Glomerular visceral epithelial cell (primary cell): ENCODE measurements at regions not wholly inside any gene's neighbourhood (a gene's known extent, or its start where the extent isn't known, plus 50 kb on each side); places are given as distances from the start of the nearest gene placed in this dataset.
A peak's percentile ranks its signal among the peaks of the same experiment; 100 is the strongest.

Experiments
- DNase-seq: peaks from one replicate; pipeline ENCODE4 v3.0.0-alpha.2; 2016; ENCODE audit errors: extremely low spot score

GRCh38 chr2:42933824-42934254 lies 141.5 kb upstream of the HAAO start:
- DNase-seq = no peak

GRCh38 chr2:42932271-42933151 lies 140.1 kb upstream of the HAAO start:
- no peak for DNase-seq

DNA sequence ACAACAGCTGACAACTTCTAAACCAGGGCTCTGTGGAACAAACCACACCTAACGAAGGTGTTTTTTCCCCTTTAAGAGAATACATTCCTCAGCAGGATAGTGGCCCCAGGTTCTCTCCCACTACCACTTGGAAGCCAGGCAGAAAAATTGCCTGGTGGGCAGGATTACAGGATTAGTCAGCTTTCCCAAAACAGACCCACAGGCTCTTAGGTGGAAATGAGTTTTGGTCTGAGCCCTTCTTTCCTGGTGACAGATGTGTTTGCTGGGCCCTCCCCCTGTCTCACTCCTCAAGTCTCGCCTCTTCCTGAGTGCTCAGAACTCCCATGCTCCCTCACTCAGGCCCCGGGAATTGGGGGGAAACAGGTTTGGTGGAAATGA lies 139.4 kb upstream of the HAAO start:
- no peak for DNase-seq

- peak; percentile 12 for DNase-seq
Observed at GRCh38 chr2:42931146-42931817, 138.9 kb upstream of the HAAO start.

DNA sequence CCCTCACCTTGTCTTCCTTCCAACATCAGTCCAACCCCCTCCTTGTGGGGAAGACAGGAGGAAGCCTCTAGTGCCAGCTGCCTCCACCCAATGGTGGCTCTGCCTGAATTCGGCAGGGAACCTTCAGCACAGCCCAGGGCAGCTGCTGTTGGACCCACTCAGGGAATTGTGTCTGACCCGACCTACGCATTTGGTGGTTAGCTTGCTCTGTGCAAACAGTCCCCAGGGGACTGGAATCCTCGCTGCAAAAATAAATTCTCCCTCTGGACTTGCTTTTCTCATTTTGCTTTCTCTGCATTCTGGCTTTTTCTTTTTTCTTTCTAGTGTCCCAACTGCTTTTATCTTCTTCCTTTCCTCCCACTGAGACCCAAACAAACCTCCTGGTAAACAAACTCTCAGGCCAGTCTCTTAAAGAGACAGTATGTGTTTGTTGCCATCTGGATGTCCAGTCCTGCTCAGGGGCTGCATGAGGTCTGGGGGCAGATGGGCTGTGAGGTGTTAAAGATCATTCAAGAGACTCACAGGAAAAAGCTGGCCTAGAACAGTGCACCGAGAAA lies 137.7 kb upstream of the HAAO start:
- no peak for DNase-seq

- no peak for DNase-seq
Observed at GRCh38 chr2:42929546-42930024, 137.2 kb upstream of the HAAO start.

GRCh38 chr2:42928692-42929545 lies 136.5 kb upstream of the HAAO start:
- no peak for DNase-seq

DNA sequence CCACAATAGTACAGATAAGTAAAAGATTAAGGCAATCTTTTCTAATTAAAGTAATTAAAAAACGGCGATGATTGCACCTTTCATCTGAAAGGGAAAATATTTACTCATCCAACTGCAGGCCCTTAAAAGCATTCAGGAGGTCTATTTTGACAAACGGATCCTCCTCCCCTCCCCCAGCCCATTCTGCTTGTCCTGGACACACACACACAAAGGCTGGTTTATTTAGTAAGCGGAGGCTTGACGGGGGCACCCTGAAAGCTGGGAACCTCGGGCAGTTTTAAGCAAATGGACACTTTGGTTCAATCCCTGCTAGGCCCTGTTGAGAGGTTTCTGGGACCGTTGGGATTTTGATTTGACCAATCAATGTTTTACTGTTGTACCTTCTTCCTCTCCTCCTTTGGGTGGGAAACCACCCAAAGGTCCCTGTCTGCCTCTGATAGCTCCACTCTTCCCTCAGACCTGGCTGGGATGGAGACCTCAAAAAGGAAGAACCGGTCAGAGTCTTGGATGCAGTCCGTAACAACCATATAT lies 135.8 kb upstream of the HAAO start:
- no peak for DNase-seq

DNA sequence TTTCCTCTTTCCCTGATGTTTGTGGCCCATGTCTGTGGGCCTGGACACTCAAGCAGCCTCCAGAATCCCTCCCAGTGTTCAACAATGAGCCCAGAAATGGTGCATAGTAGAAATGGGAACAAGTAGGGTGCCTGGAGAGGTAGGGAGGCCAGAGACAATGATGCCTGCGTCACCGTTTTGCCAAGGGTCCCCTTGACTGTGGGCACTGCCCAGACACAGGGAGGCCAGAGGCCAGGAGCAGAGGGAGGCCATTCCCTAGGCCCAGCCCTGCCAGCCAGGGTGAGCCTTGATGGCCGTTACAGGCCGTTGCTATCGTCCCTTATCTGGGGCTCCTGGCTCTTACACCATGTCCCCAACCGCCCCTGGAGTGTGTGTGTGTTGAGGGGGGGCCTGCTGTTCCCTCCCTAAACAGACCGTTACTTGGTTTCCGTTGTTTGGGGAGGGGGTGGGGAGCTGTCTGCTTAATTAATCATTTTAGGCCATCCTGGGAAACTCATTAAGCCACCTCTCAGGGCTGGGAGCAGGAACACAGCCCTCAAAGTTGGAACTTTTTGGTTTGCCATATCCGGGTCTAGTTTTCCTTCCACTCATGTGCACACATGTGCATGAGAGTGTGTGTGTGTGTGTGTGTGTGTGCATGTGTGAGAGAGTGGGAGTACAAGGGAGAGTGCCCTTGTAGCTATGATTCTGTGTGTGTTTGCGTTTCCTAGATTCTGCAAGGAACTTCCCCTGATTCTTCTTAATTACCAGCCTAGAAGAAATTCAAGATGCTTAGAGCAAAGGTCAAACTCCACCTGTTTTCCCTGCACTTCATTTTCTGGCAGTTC lies 135.2 kb upstream of the HAAO start:
- DNase-seq = no peak

DNA sequence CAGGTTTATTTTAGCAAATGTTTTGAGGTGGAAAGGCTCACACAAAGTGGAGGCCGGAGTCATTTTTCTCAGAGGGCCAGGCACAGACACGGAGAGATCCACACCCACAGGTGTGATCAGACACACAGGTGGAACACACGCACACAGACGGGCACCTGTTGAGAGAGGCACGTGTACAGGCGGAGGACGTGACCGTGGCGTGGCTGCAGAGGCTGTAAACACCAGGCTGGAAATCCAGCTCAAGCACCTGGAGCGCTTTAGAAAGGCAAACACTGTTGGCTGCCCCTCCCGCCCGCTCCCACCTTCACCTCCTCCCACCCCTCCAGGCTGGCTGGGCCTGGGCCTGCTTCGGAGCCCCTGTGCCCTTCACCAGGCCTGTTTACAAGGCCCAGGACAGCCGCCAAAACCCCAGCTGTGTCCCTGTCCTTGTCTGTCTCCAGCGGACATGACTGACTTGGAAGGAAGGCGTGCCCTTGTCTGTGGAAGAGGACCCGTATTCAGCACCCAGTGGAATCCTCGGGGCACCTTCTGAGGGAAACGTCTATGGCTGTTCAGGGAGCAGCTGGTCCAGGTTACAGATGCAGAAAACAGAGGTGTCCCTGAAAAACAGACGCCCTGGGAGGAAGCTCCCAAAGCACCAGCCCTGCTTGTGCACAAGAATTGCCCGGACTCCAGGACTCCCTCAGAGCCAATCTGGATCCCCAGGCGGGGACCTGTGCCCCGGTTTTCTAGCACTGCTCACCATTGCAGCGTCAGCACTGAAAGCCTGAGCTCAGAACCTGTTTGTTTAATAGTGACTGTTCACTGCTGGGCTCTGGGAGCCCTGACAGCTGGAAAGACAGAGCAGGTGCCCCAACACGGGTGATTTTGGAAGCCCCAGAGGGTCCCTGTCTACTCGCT lies 134.3 kb upstream of the HAAO start:
- DNase-seq = no peak

DNA sequence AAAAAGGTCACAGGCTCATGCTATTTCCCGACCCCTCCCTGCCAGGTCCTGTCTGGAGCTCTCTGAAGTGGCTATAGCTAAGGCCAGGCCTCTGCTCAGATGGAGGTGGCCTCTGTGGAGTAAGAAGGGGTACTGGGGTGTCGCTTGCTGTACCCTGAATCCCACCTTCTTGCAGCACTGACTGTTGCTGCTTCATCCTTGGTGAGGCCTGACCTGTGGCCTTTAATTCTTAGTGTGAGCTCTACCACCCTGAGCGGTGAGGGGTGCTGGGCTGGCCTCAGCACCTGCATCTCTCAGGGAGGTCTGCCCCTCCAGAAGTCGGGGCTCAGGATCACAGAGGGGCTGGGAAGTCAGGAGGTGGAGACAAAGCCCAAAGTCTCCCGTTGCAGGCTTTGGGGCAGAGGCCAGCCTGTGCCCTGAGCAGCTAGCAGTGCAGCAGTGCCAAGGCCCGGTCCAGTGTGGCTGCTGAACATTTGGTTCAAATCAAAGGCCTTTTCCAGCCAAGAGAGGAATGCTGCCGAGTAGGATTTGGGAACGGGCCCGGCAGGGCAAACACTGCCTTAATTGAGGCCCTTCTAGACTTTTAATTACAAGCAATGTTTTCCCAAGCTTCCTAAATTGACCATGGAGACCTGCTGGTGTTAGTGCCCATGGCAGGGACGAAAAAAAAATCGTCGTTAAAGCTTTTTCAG lies 133.5 kb upstream of the HAAO start:
- no peak for DNase-seq

DNA sequence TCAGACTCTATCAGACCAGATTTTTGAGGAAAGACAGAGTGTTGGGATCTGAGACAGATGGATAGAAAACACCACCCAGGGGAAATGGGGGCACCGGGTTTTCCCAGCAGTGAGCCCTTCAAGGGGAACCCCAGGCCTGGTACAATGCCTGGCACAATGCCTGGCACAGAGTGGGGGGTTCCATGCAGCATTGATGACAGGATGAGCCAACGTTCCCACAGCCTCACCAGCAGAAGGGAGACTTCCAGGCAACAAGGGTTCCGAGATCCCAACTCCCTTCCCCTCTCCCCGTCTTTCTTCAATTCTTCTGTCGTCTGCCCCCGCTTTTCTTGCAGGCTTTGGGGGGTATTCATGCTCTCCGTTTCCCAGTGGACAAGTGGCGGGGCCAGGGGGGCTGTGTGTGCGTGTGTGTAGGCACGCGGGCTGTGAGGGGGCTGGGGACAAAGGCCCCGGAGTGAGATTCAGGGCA lies 132.1 kb upstream of the HAAO start:
- DNase-seq = peak; percentile 67

- DNase-seq = peak; percentile 40
Observed at GRCh38 chr2:42923580-42924417, 131.4 kb upstream of the HAAO start.

- peak; percentile 70 for DNase-seq
Observed at GRCh38 chr2:42922790-42923579, 130.6 kb upstream of the HAAO start.

DNA sequence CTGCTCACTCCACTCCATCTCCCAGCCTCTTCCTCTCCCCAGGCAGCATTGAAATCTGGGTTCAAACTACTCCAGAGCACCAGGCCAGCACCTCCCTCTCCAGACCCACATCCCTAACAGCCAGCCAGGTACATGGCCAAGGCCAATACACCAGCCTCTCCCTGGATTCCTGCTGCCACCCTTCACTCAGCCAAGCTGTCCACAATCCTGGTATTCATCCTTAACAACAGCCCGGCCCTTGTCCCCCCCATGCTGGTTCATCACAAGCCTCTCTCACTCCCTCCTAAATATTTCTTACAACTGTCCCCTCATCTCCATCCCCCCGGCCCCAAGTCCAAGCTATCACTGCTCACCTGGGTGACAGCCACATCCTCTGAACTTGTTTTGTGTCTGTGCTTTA lies 129.9 kb upstream of the HAAO start:
- DNase-seq = no peak

DNA sequence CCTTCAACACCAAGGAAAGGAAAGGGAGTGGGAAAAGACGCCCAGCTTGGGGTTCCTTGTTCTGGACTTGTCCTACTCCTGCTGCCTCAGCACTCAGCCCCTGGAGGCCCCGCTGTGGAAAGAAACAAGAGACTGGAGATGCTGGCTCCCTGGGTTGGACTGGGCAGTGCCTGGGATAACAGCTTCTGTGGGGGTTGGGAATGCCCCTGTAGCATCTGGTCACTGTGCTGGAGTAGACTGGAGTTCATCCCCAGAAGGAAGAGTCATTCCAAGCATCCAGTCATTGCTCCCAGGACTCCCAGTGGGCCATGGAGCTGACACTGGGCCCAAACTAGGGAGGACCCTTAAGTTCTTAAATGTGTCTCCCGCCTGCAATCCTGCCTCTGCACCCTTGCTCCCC lies 129.3 kb upstream of the HAAO start:
- DNase-seq = no peak

DNA sequence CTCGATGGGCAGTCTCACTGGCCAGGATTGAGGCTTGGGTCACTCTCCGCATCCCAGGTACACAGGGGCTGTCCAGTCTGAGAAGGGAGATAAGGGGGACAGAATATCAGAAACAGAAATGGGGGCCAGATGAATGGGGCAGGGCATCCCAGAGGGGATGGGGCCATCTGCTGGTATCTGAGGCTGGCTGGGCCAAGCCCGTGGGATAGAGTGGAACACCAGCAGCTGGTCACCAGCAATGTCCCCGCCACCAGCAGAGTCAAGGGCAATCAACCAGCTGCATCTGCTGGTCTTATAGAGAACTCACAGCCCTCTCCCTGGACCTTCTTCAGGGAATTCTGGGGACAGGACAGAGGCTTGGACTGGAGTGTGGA lies 128.8 kb upstream of the HAAO start:
- no peak for DNase-seq
